ENCODE measurements at regions not wholly inside any gene's neighbourhood (a gene's known extent, or its start where the extent isn't known, plus 50 kb on each side); places are given as distances from the start of the nearest gene placed in this dataset.

GRCh38 chr2:82043867-82044266, 1739.3 kb upstream of the LRRTM1 start:
- 77 to 87% methylated on average over 2 of the region's 2 CpGs for WGBS, 2 donors
- peaks cover 0 to 11% (median 6%) of the 10 kb centered on the region in 4 donors for H3K9me3 ChIP-seq (ENCODE audit: control insufficient read depth in 4 of 4, insufficient read depth in 3 of 4, low read length in 3 of 4)

GRCh38 chr2:82027921-82028615, 1723.5 kb upstream of the LRRTM1 start:
- H3K4me3 ChIP-seq = no peak overlapping the region
- no peak overlapping the region for H3K9ac ChIP-seq (ENCODE audit: insufficient read depth in 1 of 2, low read length in 2 of 2)
- DNase-seq (peak in 1 of 3 donors; percentile 4), ATAC-seq (ENCODE audit: insufficient read depth, low FRiP score) (no peak)
- TF ChIP-seq, protein P1, sequence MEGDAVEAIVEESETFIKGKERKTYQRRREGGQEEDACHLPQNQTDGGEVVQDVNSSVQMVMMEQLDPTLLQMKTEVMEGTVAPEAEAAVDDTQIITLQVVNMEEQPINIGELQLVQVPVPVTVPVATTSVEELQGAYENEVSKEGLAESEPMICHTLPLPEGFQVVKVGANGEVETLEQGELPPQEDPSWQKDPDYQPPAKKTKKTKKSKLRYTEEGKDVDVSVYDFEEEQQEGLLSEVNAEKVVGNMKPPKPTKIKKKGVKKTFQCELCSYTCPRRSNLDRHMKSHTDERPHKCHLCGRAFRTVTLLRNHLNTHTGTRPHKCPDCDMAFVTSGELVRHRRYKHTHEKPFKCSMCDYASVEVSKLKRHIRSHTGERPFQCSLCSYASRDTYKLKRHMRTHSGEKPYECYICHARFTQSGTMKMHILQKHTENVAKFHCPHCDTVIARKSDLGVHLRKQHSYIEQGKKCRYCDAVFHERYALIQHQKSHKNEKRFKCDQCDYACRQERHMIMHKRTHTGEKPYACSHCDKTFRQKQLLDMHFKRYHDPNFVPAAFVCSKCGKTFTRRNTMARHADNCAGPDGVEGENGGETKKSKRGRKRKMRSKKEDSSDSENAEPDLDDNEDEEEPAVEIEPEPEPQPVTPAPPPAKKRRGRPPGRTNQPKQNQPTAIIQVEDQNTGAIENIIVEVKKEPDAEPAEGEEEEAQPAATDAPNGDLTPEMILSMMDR (IDR thresholded peaks at IDR 0.05; ENCODE audit: control extremely low read depth, extremely low read depth) = no peak
- H3K9me3 ChIP-seq (ENCODE audit: control insufficient read depth in 4 of 4, insufficient read depth in 3 of 4, low read length in 3 of 4) = no peaks in the 10 kb centered on the region
- no peaks in the 10 kb centered on the region for H3K36me3 ChIP-seq (ENCODE audit: control insufficient read depth in 4 of 4, insufficient read depth in 4 of 4, low read length in 4 of 4)
- no peak overlapping the region for H3K27ac ChIP-seq (ENCODE audit: low read depth in 1 of 2, low read length in 1 of 2)
- 80 to 87% methylated on average over 5 of the region's 5 CpGs for WGBS, 2 donors
- H3K4me1 ChIP-seq (ENCODE audit: control insufficient read depth in 5 of 5, insufficient read depth in 5 of 5, low read length in 5 of 5) = no peaks in the 10 kb centered on the region
- H3K27me3 ChIP-seq (ENCODE audit: control insufficient read depth in 3 of 3, insufficient read depth in 3 of 3, low read length in 2 of 3) = no peaks in the 10 kb centered on the region

More at GRCh38 chr2:82043867-82044266, 1739.3 kb upstream of the LRRTM1 start:
- TF ChIP-seq, protein P1 (IDR thresholded peaks at IDR 0.05; ENCODE audit: control extremely low read depth, extremely low read depth) = no peak
- Histone ChIP-seq H3K4me1 (ENCODE audit: control insufficient read depth in 5 of 5, insufficient read depth in 5 of 5, low read length in 5 of 5) (no peaks in the 10 kb centered on the region), H3K27ac (ENCODE audit: low read depth in 1 of 2, low read length in 1 of 2) (no peak overlapping the region), H3K27me3 (ENCODE audit: control insufficient read depth in 3 of 3, insufficient read depth in 3 of 3, low read length in 2 of 3) (no peaks in the 10 kb centered on the region), H3K4me3 (no peak overlapping the region), H3K9ac (ENCODE audit: insufficient read depth in 1 of 2, low read length in 2 of 2) (no peak overlapping the region), H3K36me3 (ENCODE audit: control insufficient read depth in 4 of 4, insufficient read depth in 4 of 4, low read length in 4 of 4) (no peaks in the 10 kb centered on the region)
- DNase-seq = no peak
- no peak for ATAC-seq (ENCODE audit: insufficient read depth, low FRiP score)

GRCh38 chr2:82023710-82024109, 1719.2 kb upstream of the LRRTM1 start:
- ATAC-seq (ENCODE audit: insufficient read depth, low FRiP score) (no peak), DNase-seq (no peak)
- Histone ChIP-seq H3K36me3 (ENCODE audit: control insufficient read depth in 4 of 4, insufficient read depth in 4 of 4, low read length in 4 of 4) (no peaks in the 10 kb centered on the region), H3K9me3 (ENCODE audit: control insufficient read depth in 4 of 4, insufficient read depth in 3 of 4, low read length in 3 of 4) (peaks cover 0 to 2% (median 0%) of the 10 kb centered on the region in 4 donors), H3K27ac (ENCODE audit: low read depth in 1 of 2, low read length in 1 of 2) (no peak overlapping the region), H3K27me3 (ENCODE audit: control insufficient read depth in 3 of 3, insufficient read depth in 3 of 3, low read length in 2 of 3) (no peaks in the 10 kb centered on the region), H3K4me3 (no peak overlapping the region), H3K9ac (ENCODE audit: insufficient read depth in 1 of 2, low read length in 2 of 2) (no peak overlapping the region), H3K4me1 (ENCODE audit: control insufficient read depth in 5 of 5, insufficient read depth in 5 of 5, low read length in 5 of 5) (no peaks in the 10 kb centered on the region)
- 54 to 57% methylated on average over 6 of the region's 6 CpGs for WGBS, 2 donors
- TF ChIP-seq, protein P1 (IDR thresholded peaks at IDR 0.05; ENCODE audit: control extremely low read depth, extremely low read depth) = no peak

DNA sequence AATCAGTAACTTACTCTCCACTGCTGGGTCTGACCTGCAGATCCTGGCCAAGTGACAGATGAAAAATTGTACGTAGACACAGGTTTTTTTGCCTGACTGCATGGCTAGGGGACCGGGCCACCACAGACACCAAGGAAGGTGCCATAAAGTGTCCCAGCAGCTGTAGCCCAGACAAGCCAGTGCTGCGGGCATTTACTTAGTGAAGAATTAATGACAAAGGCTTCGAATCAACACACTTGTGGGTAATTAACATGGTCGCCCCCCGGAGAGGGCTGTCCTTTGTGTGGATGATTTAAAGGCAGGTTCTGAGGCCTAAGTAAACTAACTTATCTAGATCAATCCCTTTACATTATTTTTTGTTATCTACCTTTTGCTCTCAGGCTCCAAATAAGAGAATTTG, 1709.1 kb upstream of the LRRTM1 start:
- Histone ChIP-seq H3K9ac (ENCODE audit: insufficient read depth in 1 of 2, low read length in 2 of 2) (no peak overlapping the region), H3K36me3 (ENCODE audit: control insufficient read depth in 4 of 4, insufficient read depth in 4 of 4, low read length in 4 of 4) (no peaks in the 10 kb centered on the region), H3K9me3 (ENCODE audit: control insufficient read depth in 4 of 4, insufficient read depth in 3 of 4, low read length in 3 of 4) (no peaks in the 10 kb centered on the region), H3K27ac (ENCODE audit: low read depth in 1 of 2, low read length in 1 of 2) (no peak overlapping the region), H3K4me3 (no peak overlapping the region), H3K27me3 (ENCODE audit: control insufficient read depth in 3 of 3, insufficient read depth in 3 of 3, low read length in 2 of 3) (no peaks in the 10 kb centered on the region), H3K4me1 (ENCODE audit: control insufficient read depth in 5 of 5, insufficient read depth in 5 of 5, low read length in 5 of 5) (no peaks in the 10 kb centered on the region)
- no peak for DNase-seq
- WGBS, 2 donors = 61 to 68% methylated on average over 6 of the region's 6 CpGs
- ATAC-seq (ENCODE audit: insufficient read depth, low FRiP score) = no peak
- TF ChIP-seq, protein P1 (IDR thresholded peaks at IDR 0.05; ENCODE audit: control extremely low read depth, extremely low read depth) = no peak
